Globus pallidus (tissue), 1 donor: ENCODE measurements at regions not wholly inside any gene's neighbourhood (a gene's known extent, or its start where the extent isn't known, plus 50 kb on each side); places are given as distances from the start of the nearest gene placed in this dataset.

Source experiments
- DNase-seq: peaks from one replicate; pipeline ENCODE4 v3.0.0-alpha.2; 2015; ENCODE audit warnings: low spot score

DNA sequence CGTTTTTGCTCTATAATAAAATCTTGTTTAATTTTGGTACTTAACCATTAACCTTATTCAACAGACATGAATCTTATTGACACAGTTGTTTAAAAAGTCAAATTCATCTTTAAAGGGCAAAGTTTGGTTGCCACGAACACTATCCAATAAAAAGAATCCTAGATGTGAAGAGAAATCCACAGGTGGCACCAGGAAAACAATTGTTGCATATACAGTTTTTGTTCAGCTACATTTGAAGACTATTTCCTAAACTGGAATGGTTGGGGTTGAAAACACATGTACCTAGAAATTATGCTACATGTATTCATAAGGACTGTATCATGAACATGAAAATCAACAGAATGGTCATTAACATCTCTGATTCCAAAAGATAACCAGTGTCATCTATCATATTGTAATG is 71.1 kb upstream of the GULP1 start:
- DNase-seq, result no peak

DNA sequence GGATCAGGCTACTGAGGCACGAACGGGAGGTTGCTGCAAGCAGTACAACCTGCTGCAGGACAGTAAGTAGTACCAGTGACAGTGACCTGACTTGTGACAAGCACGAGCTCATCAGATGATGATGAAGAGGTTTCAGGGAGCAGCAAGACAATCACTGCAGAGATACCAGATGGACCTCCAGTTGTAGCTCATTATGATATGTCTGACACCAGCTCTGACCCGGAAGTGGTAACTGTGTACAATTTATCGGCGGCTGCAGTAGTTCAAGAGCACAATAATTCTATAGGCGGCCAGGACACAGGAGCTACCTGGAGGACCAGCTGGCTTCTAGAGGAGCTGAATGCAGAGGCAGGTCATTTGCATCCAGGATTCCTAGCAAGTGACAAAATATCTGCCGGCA is 64.0 kb upstream of the GULP1 start:
- DNase-seq, result no peak

DNA sequence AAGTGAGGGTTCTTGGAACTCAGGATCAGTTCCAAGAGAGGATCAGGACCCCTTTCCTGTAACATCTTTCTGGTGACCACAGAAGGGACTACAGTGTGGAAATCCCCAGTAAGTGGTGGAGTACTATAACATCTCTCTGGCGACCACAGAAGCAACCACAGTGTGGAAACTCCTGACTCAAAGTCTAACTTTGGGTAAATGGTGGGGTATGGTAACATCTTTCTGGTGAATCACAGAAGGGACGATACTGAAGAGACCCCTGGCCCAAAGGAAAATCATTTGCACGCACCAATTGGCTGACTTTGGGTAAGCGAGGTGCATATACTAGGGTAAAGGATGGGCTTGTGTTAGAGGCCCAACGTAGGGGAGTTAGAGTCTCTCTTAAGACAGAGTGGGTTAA is 56.3 kb upstream of the GULP1 start:
- no peak for DNase-seq

DNA sequence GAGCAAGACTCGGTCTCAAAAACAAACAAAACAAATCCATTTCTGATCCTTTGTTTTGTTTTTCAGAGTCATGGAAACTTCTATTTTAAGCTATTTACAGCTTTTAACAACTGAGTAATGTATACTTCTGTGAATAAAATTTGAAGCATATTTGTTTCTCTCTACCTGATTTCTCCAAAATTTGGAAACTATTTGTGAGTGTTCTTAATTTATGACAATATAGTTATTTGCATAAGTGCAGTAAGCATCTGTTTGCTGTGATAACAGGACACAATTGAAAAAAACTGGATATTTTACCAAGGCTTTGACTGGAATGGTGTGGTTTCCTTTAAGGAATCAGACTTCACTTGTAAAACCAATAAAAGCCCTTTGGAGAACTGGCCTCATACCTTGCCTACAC is 53.3 kb upstream of the GULP1 start:
- no peak for DNase-seq
